HepG2 (cell line): ENCODE measurements at regions not wholly inside any gene's neighbourhood (a gene's known extent, or its start where the extent isn't known, plus 50 kb on each side); places are given as distances from the start of the nearest gene placed in this dataset.

Source experiments
- ATAC-seq: fragments of 200-7000 bp; cut with Tn5 transposase; 3 replicates; pipeline ENCODE4 v1.9.1; 2020; ENCODE audit warnings: mild to moderate bottlenecking, moderate library complexity
- BruUV-seq: library from RNA; stranded (reverse); fragments of 400-500 nt; replicated peaks from 2 replicates; lab custom pipeline; 2021; lab: Mats Ljungman, UMichigan
- CTCF ChIA-PET: fragments of 300-600 bp; formaldehyde crosslinking; extraction: SDS; loops from one replicate; lab custom pipeline; 2021; ENCODE audit warnings: low total read pairs, inconsistent platforms, low intra/inter-chr PET ratio; lab: Yijun Ruan, JAX
- POLR2A ChIA-PET: fragments of 350-600 bp; sonication (Branson Sonifier 250); formaldehyde crosslinking; loops from one replicate; lab custom pipeline; 2020; ENCODE audit warnings: antibody characterized with exemption, inconsistent platforms; lab: Yijun Ruan, JAX
- DNase-seq: peaks from one replicate; pipeline ENCODE4 v3.0.0-alpha.2; 2015; ENCODE audit warnings: low spot score
- FAIRE-seq: peaks from 3 replicates; lab custom pipeline; 2011; peaks lifted over from hg19 to GRCh38; lab: Jason Lieb, UNC
- H2AFZ ChIP-seq: one replicate; pipeline ENCODE4 v1.6.1; 2011; ENCODE audit warnings: low read length, inconsistent platforms
- H3K27ac ChIP-seq: fragments of 300-600 bp; 3 replicates; pipeline ENCODE4 v1.8.0; 2011; ENCODE audit warnings: mixed run types, mild to moderate bottlenecking, mixed read lengths, low read length, inconsistent platforms; ENCODE audit not compliant: insufficient read depth; ENCODE audit errors: extremely low read length
- H3K27me3 ChIP-seq, 2 experiments: fragments of 200-600 bp in 1 of 2; 2 replicates in 1 of 2; 3 replicates in 1 of 2; pipeline versions ENCODE4 v1.6.0 to v1.8.0; 2011; ENCODE audit warnings: low read length in 2 of 2, mild to moderate bottlenecking in 2 of 2, moderate library complexity in 2 of 2, inconsistent platforms in 1 of 2; ENCODE audit not compliant: insufficient read depth in 2 of 2, control insufficient read depth in 1 of 2
- H3K36me3 ChIP-seq, 2 experiments: fragments of 200-600 bp in 1 of 2; replicated peaks in 1 of 2; 2 replicates in 1 of 2; 3 replicates in 1 of 2; pipeline versions ENCODE4 v1.5.1 to v1.8.0; 2011; ENCODE audit warnings: low read length in 2 of 2, inconsistent platforms in 1 of 2; ENCODE audit not compliant: insufficient read depth in 2 of 2, control insufficient read depth in 1 of 2
- H3K4me1 ChIP-seq: 2 replicates; pipeline ENCODE4 v1.5.1; 2012; ENCODE audit warnings: low read length, inconsistent platforms; ENCODE audit not compliant: insufficient read depth
- H3K4me2 ChIP-seq: 2 replicates; pipeline ENCODE4 v1.6.0; 2011; ENCODE audit warnings: low read depth, low read length, inconsistent platforms
- H3K4me3 ChIP-seq, 3 experiments: fragments of 200-600 bp in 1 of 3; sonication (generic), shearing (Covaris generic) in 1 of 3; replicated peaks in 1 of 3; 2 replicates each; pipeline ENCODE4 v1.5.1; 2011 to 2016; ENCODE audit warnings: low read length in 3 of 3, inconsistent platforms in 2 of 3, low read depth in 2 of 3, mild to moderate bottlenecking in 2 of 3, control low read depth in 1 of 3, mixed read lengths in 1 of 3; ENCODE audit not compliant: insufficient read depth in 1 of 3
- H3K79me2 ChIP-seq: one replicate; pipeline ENCODE4 v1.6.1; 2011; ENCODE audit warnings: low read length, inconsistent platforms; ENCODE audit not compliant: insufficient read depth
- H3K9ac ChIP-seq: 2 replicates; pipeline ENCODE4 v1.6.0; 2011; ENCODE audit warnings: mild to moderate bottlenecking, low read depth, low read length, inconsistent platforms; ENCODE audit not compliant: insufficient read depth
- H3K9me3 ChIP-seq: 2 replicates; pipeline ENCODE4 v1.5.1; 2012; ENCODE audit warnings: mild to moderate bottlenecking, low read length
- H4K20me1 ChIP-seq: 2 replicates; pipeline ENCODE4 v1.6.0; 2011; ENCODE audit warnings: inconsistent platforms, mild to moderate bottlenecking, low read length, moderate library complexity; ENCODE audit not compliant: insufficient read depth
- ZNF292 ChIP-seq: sonication (generic); formaldehyde crosslinking; IDR thresholded peaks from 2 replicates; pipeline ENCODE4 v1.8.1; 2022; ENCODE audit warnings: mild to moderate bottlenecking, low read depth, missing genetic modification reagents, borderline replicate concordance
- ZNF343 ChIP-seq: sonication (generic); formaldehyde crosslinking; IDR thresholded peaks from 2 replicates; pipeline ENCODE4 v1.4.0; 2020; ENCODE audit warnings: mild to moderate bottlenecking, missing genetic modification reagents
- ZNF383 ChIP-seq: sonication (generic); formaldehyde crosslinking; IDR thresholded peaks from 2 replicates; pipeline ENCODE4 v1.4.0; 2020; ENCODE audit warnings: missing genetic modification reagents, mild to moderate bottlenecking, borderline replicate concordance
- ZNF709 ChIP-seq: sonication (generic); formaldehyde crosslinking; IDR thresholded peaks from 2 replicates; pipeline ENCODE4 v1.5.0; 2020; ENCODE audit warnings: mild to moderate bottlenecking, missing genetic modification reagents
- ZSCAN25 ChIP-seq: sonication (generic); formaldehyde crosslinking; IDR thresholded peaks from 2 replicates; pipeline ENCODE4 v1.8.0; 2022; ENCODE audit warnings: mild to moderate bottlenecking, missing genetic modification reagents
- WGBS: methylation state at CpG from one replicate; pipeline ENCODE4 v1.1.6; 2017; ENCODE audit warnings: low lambda C conversion rate; 5-methylcytosine and 5-hydroxymethylcytosine counted together
- in situ Hi-C: cut with HindIII; loops from 2 replicates; pipeline ENCODE4 v1.10.0; 2017; ENCODE audit warnings: low pct_unique_long_range_greater_than_20kb; ENCODE audit not compliant: extremely low pct_ligation_motif_present
- intact Hi-C: fragments of 100-400 bp; cut with micrococcal nuclease; formaldehyde crosslinking; loops from one replicate; pipeline ENCODE4 v1.10.0; 2022; ENCODE audit not compliant: unreplicated experiment
- TF ChIP-seq, protein P1 (sequence below): sonication (generic); formaldehyde crosslinking; IDR thresholded peaks from 2 replicates; pipeline ENCODE4 v1.4.0; 2020; ENCODE audit warnings: mild to moderate bottlenecking, missing genetic modification reagents
- TF ChIP-seq, protein P2 (sequence below): sonication (generic); formaldehyde crosslinking; IDR thresholded peaks from 2 replicates; pipeline ENCODE4 v1.4.0; 2020; ENCODE audit warnings: missing genetic modification reagents
- TF ChIP-seq, protein P3 (sequence below): sonication (generic); formaldehyde crosslinking; IDR thresholded peaks from 2 replicates; pipeline ENCODE4 v1.5.0; 2020; ENCODE audit warnings: mild to moderate bottlenecking, low read depth, missing genetic modification reagents, borderline replicate concordance

DNA sequence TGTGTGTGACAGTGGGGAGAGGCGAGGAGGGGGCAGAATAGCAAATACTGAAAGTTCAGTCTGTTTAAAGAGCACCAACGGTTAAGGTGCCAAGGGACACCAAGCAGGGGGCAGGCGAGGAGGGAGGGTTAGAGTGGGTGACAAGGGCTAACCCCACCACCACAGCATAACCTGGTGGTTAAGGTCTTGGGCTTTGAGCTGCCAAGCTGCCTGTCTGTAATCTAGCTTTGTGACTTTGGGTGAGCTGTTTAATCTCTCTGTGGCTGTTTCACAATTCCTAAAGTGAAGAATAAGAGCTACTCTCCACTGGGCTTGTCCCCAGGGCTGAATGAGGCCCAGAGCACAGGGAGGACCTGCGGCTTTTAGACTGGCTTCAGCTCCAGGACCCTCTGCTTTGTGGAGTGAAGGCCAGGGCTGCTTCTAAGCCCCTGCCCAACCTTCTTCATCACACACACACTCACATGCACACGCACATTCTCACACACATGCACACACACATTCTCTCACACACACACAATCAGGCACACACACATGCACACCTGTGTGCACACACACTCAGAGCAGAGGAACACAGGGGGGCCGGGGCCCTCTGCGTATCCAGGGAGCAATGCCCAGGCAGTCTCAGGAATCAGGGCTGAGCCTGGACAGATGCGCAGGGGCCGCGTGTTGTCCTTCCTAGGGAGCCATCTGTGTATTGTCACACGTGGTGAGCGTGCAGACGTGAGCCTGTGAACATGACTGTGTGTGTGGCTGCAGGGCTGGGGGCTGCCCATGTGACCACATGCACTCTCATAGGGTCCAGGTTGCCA is 101.6 kb upstream of the TARDBP start:
- DNase-seq (peak; percentile 16), ATAC-seq (peak; percentile 57), FAIRE-seq (no peak)
- H3K27me3 ChIP-seq: peaks cover 10 to 45% of the 10 kb centered on the region in 2 experiments; a peak in 4 of 5 replicates
- peak overlapping the region; percentile 54 for H3K4me2 ChIP-seq
- BruUV-seq: no TSS peak
- WGBS: 42% methylated on average over 10 of the region's 13 CpGs
- H3K36me3 ChIP-seq: no peaks in the 10 kb centered on the region
- no peak overlapping the region for H3K9ac ChIP-seq
- H3K9me3 ChIP-seq: no peaks in the 10 kb centered on the region
- H3K79me2 ChIP-seq: no peaks in the 10 kb centered on the region
- ChIA-PET CTCF (no interaction called here), POLR2A (interaction anchor here (1.1 to 1.3 kb wide), 2 partner anchors 26 to 29 kb away, joined by 3 read pairs; no protein-coding TSS in a partner anchor)
- in situ Hi-C loops: no loop called here
- H4K20me1 ChIP-seq: no peaks in the 10 kb centered on the region
- H3K27ac ChIP-seq: no peak overlapping the region
- no peak overlapping the region for H2AFZ ChIP-seq
- H3K4me1 ChIP-seq: peaks cover 29% of the 10 kb centered on the region
- TF ChIP-seq ZNF383 (CRISPR knock-in tag) (0 out of 2 replicates have a peak, but pooled peaks have one; percentile 37), ZNF709 (CRISPR knock-in tag) (no peak), ZSCAN25 (CRISPR knock-in tag) (peak; percentile 75; the same call in 1 of the 2 replicates), ZNF292 (CRISPR knock-in tag) (peak; percentile 48; the same call in 1 of the 2 replicates), ZNF343 (CRISPR knock-in tag) (0 out of 2 replicates have a peak, but pooled peaks have one; percentile 20)
- TF ChIP-seq, protein P1, sequence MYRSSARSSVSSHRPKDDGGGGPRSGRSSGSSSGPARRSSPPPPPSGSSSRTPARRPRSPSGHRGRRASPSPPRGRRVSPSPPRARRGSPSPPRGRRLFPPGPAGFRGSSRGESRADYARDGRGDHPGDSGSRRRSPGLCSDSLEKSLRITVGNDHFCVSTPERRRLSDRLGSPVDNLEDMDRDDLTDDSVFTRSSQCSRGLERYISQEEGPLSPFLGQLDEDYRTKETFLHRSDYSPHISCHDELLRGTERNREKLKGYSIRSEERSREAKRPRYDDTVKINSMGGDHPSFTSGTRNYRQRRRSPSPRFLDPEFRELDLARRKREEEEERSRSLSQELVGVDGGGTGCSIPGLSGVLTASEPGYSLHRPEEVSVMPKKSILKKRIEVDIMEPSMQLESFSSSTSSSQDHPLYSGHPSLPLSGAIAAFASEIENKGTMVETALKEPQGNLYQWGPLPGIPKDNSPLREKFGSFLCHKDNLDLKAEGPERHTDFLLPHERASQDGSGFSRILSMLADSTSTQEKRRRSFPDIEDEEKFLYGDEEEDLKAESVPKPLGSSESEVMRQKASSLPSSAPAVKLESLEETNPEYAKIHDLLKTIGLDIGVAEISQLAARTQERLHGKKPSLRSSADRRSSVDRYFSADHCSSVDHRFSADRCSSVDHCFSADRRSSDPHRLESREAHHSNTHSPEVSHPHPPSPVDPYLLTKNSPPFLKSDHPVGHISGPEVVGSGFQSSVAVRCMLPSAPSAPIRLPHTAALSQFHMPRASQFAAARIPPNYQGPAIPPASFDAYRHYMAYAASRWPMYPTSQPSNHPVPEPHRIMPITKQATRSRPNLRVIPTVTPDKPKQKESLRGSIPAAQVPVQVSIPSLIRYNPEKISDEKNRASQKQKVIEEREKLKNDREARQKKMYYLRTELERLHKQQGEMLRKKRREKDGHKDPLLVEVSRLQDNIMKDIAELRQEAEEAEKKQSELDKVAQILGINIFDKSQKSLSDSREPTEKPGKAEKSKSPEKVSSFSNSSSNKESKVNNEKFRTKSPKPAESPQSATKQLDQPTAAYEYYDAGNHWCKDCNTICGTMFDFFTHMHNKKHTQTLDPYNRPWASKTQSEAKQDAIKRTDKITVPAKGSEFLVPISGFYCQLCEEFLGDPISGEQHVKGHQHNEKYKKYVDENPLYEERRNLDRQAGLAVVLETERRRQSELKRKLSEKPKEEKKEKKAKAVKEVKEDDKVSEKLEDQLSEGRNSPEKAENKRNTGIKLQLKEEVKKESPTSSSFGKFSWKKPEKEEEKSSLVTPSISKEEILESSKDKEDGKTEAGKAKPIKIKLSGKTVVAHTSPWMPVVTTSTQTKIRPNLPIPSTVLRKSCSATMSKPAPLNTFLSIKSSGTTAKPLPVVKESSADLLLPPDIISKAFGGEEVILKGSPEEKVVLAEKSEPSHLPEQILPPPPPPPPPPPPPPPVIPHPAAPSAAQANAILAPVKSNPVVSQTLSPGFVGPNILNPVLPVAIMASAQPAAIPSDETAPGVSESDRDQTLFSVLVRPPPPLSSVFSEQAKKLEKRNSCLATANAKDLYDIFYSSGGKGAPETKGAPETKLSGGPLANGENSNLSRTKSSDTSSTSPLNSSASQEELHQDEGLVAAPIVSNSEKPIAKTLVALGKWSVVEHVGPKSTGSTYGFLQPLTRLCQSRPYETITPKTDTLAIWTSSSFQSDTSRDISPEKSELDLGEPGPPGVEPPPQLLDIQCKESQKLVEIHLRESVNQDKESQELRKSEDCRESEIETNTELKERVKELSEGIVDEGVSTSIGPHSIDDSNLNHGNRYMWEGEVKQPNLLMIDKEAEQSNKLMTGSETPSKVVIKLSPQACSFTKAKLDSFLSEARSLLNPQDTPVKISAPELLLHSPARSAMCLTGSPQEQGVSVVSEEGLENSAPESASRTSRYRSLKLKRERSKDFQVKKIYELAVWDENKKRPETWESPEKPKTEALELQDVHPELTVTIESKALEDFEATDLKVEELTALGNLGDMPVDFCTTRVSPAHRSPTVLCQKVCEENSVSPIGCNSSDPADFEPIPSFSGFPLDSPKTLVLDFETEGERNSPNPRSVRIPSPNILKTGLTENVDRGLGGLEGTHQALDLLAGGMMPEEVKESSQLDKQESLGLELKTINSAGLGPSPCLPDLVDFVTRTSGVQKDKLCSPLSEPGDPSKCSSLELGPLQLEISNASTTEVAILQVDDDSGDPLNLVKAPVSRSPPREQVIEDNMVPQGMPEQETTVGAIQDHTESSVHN (CRISPR knock-in tag): 0 out of 2 replicates have a peak, but pooled peaks have one; percentile 13
- TF ChIP-seq, protein P2, sequence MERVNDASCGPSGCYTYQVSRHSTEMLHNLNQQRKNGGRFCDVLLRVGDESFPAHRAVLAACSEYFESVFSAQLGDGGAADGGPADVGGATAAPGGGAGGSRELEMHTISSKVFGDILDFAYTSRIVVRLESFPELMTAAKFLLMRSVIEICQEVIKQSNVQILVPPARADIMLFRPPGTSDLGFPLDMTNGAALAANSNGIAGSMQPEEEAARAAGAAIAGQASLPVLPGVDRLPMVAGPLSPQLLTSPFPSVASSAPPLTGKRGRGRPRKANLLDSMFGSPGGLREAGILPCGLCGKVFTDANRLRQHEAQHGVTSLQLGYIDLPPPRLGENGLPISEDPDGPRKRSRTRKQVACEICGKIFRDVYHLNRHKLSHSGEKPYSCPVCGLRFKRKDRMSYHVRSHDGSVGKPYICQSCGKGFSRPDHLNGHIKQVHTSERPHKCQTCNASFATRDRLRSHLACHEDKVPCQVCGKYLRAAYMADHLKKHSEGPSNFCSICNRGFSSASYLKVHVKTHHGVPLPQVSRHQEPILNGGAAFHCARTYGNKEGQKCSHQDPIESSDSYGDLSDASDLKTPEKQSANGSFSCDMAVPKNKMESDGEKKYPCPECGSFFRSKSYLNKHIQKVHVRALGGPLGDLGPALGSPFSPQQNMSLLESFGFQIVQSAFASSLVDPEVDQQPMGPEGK (CRISPR knock-in tag): 0 out of 2 replicates have a peak, but pooled peaks have one; percentile 12
- TF ChIP-seq, protein P3, sequence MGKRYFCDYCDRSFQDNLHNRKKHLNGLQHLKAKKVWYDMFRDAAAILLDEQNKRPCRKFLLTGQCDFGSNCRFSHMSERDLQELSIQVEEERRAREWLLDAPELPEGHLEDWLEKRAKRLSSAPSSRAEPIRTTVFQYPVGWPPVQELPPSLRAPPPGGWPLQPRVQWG: no peak
- no peak overlapping the region; a peak in 1 of 6 replicates for H3K4me3 ChIP-seq
- intact Hi-C loops: no loop called here
